ENCODE measurements at regions not wholly inside any gene's neighbourhood (a gene's known extent, or its start where the extent isn't known, plus 50 kb on each side); places are given as distances from the start of the nearest gene placed in this dataset.

DNA sequence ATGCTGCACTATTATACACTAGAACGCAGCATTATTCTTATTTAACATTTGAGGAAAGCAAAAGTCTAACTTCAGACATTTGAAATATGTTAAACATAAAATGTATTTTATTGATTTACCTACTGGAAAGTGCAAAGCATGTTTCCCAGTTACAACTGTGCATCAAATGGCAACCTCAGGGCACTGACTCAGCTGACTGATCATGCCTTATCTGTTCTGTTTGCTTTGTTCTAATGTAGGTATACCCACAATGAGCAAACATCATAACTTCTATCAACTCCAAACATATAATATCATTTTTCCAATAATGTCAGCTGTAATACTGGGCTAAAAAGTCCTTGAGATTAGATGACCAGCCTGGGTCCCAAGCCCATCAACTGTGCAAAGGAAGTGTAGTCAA is 431.0 kb downstream of the FOXG1 start:
- TF ChIP-seq FOXM1 (IDR thresholded peaks at IDR 0.05; ENCODE audit: borderline replicate concordance, low read depth) (no peak), YY1 (IDR thresholded peaks at IDR 0.05; ENCODE audit: low read depth) (no peak), TEAD4 (IDR thresholded peaks at IDR 0.05) (no peak), TCF12 (IDR thresholded peaks at IDR 0.05; ENCODE audit: low read depth) (no peak), CEBPB (IDR thresholded peaks at IDR 0.05) (no peak), EGR1 (IDR thresholded peaks at IDR 0.05) (no peak), CREB1 (IDR thresholded peaks at IDR 0.05; ENCODE audit: low read depth) (no peak), EP300 (IDR thresholded peaks at IDR 0.05; ENCODE audit: borderline replicate concordance) (no peak), RAD21 (IDR thresholded peaks at IDR 0.05; ENCODE audit: low read depth) (no peak), TAF1 (IDR thresholded peaks at IDR 0.05; ENCODE audit: low read depth) (no peak), NFIC (IDR thresholded peaks at IDR 0.05) (no peak)
- TF ChIP-seq, protein P1, sequence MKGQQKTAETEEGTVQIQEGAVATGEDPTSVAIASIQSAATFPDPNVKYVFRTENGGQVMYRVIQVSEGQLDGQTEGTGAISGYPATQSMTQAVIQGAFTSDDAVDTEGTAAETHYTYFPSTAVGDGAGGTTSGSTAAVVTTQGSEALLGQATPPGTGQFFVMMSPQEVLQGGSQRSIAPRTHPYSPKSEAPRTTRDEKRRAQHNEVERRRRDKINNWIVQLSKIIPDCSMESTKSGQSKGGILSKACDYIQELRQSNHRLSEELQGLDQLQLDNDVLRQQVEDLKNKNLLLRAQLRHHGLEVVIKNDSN (IDR thresholded peaks at IDR 0.05): no peak
- TF ChIP-seq, protein P2, sequence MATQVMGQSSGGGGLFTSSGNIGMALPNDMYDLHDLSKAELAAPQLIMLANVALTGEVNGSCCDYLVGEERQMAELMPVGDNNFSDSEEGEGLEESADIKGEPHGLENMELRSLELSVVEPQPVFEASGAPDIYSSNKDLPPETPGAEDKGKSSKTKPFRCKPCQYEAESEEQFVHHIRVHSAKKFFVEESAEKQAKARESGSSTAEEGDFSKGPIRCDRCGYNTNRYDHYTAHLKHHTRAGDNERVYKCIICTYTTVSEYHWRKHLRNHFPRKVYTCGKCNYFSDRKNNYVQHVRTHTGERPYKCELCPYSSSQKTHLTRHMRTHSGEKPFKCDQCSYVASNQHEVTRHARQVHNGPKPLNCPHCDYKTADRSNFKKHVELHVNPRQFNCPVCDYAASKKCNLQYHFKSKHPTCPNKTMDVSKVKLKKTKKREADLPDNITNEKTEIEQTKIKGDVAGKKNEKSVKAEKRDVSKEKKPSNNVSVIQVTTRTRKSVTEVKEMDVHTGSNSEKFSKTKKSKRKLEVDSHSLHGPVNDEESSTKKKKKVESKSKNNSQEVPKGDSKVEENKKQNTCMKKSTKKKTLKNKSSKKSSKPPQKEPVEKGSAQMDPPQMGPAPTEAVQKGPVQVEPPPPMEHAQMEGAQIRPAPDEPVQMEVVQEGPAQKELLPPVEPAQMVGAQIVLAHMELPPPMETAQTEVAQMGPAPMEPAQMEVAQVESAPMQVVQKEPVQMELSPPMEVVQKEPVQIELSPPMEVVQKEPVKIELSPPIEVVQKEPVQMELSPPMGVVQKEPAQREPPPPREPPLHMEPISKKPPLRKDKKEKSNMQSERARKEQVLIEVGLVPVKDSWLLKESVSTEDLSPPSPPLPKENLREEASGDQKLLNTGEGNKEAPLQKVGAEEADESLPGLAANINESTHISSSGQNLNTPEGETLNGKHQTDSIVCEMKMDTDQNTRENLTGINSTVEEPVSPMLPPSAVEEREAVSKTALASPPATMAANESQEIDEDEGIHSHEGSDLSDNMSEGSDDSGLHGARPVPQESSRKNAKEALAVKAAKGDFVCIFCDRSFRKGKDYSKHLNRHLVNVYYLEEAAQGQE (IDR thresholded peaks at IDR 0.05; ENCODE audit: low read depth): no peak
- TF ChIP-seq, protein P3, sequence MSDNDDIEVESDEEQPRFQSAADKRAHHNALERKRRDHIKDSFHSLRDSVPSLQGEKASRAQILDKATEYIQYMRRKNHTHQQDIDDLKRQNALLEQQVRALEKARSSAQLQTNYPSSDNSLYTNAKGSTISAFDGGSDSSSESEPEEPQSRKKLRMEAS (IDR thresholded peaks at IDR 0.05): no peak

DNA sequence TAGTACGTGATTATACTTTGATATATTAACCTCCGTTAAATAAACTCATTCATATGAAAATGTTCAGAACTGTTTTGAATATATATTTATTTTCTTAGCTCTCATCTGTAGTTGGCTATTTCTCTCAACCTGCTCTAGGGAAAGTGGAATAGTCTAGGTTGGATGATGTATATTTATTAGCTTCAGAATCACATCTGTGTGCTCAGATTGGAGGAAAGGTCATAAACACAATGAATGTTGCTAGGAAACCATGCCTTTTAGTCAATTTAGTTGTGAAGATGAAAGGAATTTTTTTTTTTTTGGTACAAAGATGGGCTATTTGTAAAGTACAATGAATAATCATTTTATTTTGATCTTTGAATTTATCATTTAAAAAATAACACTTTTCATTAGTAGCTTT is 439.1 kb downstream of the FOXG1 start:
- TF ChIP-seq CREB1 (IDR thresholded peaks at IDR 0.05; ENCODE audit: low read depth): no peak
- TF ChIP-seq ZBTB7A (IDR thresholded peaks at IDR 0.05; ENCODE audit: low read depth): no peak
- no peak for TF ChIP-seq RAD21 (IDR thresholded peaks at IDR 0.05; ENCODE audit: low read depth)
- no peak for TF ChIP-seq EGR1 (IDR thresholded peaks at IDR 0.05)
- no peak for TF ChIP-seq EP300 (IDR thresholded peaks at IDR 0.05; ENCODE audit: borderline replicate concordance)
- no peak for TF ChIP-seq FOXM1 (IDR thresholded peaks at IDR 0.05; ENCODE audit: borderline replicate concordance, low read depth)
- TF ChIP-seq NFIC (IDR thresholded peaks at IDR 0.05): no peak
- TF ChIP-seq, protein P2 (IDR thresholded peaks at IDR 0.05; ENCODE audit: low read depth): no peak
- TF ChIP-seq CEBPB (IDR thresholded peaks at IDR 0.05): no peak
- TF ChIP-seq, protein P3 (IDR thresholded peaks at IDR 0.05): no peak
- TF ChIP-seq, protein P1 (IDR thresholded peaks at IDR 0.05): no peak

DNA sequence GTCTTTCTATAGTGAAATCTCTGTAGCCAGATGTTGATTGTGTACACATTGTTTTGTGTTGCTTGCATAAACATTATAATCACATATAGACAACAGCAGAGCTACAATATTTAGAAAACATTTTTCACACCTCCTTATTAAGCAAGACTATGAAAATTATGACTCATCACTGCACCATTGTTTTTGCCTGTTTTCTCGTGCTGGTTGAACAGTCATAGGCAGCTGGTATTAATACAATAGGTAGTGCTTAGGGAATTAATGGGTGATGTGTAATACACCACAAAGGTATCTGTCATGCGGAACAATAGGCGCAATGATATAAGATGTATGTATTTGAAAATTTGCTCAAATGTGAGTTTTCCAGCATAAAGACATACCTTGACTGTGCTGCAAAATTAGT is 449.3 kb downstream of the FOXG1 start:
- TF ChIP-seq CEBPB (IDR thresholded peaks at IDR 0.05): 0 out of 2 replicates have a peak, but pooled peaks have one; percentile 40
- TF ChIP-seq, protein P1 (IDR thresholded peaks at IDR 0.05): no peak
- TF ChIP-seq TEAD4 (IDR thresholded peaks at IDR 0.05): 0 out of 2 replicates have a peak, but pooled peaks have one; percentile 14
- no peak for TF ChIP-seq TCF12 (IDR thresholded peaks at IDR 0.05; ENCODE audit: low read depth)
- no peak for TF ChIP-seq EGR1 (IDR thresholded peaks at IDR 0.05)
- TF ChIP-seq YY1 (IDR thresholded peaks at IDR 0.05; ENCODE audit: low read depth): no peak
- no peak for TF ChIP-seq FOXM1 (IDR thresholded peaks at IDR 0.05; ENCODE audit: borderline replicate concordance, low read depth)
- no peak for TF ChIP-seq CREB1 (IDR thresholded peaks at IDR 0.05; ENCODE audit: low read depth)
- TF ChIP-seq, protein P3 (IDR thresholded peaks at IDR 0.05): no peak
- TF ChIP-seq EP300 (IDR thresholded peaks at IDR 0.05; ENCODE audit: borderline replicate concordance): no peak

DNA sequence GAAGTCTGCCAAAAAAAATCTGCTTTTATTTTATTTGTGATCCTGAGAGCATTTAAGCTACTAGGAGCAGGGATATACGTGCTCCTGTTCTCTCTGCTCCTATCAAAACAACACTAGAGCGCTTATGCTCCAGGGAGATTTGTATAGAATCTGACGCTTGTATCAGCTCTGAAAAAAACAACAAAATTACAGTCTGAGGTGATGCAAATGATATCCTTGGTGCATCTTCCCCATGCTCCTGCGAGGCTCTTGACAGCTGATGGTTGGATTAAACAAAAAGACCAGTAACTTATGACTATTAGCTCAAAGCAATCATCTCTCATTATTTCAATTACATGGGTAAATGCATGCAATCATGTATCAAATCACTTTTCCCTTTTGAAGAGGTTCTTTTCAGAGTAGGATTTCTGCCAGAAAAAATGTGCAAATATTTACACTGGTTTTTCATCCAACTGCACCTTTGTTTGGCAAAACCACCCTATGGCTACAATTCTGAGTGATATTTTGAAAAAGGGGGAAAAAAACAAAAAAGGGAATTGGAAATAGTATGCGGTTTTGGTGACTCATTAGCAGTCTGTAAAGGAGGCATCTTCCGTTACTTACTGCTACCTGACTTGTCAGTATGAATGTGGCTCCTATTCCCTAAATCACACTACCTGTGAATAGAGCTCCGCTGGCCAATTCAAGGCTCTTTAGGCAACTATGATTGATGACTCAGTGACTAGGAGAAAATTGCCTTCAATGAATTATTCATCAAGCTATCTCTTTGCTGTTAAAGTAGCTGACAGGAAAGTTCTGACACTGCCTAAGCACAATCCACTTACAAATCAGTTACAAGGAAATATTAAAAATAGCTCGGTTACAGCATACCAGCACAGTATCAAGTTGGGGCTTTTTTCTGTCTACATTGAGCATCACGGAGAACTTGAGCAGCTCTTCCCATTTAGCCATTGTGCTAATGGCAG is 450.0 kb downstream of the FOXG1 start:
- TF ChIP-seq FOXM1 (IDR thresholded peaks at IDR 0.05; ENCODE audit: borderline replicate concordance, low read depth) (no peak), TEAD4 (IDR thresholded peaks at IDR 0.05) (no peak)
- TF ChIP-seq, protein P2 (IDR thresholded peaks at IDR 0.05; ENCODE audit: low read depth): no peak
